Amniotic stem cell (primary cell): ENCODE measurements at regions not wholly inside any gene's neighbourhood (a gene's known extent, or its start where the extent isn't known, plus 50 kb on each side); places are given as distances from the start of the nearest gene placed in this dataset.
"Not testable (repeated sequence)": the region's sequence is repeated elsewhere in the genome, so short reads cannot be mapped to it uniquely, and the experiment has no call there.

ENCODE experiments used
- DNase-seq: peaks from one replicate; lab custom pipeline; 2025; lab: John Stamatoyannopoulos, UW

- no peak for DNase-seq
Measured at GRCh38 chr1:47491341-47491753, 53.5 kb downstream of the FOXD2 start.

GRCh38 chr1:47495176-47495713, 57.4 kb downstream of the FOXD2 start:
- no peak for DNase-seq

- DNase-seq: no peak
Measured at GRCh38 chr1:47498551-47498950, 60.7 kb downstream of the FOXD2 start.

- no peak for DNase-seq
Measured at GRCh38 chr1:47501069-47501468, 63.2 kb downstream of the FOXD2 start.

GRCh38 chr1:47502746-47503370, 65.0 kb downstream of the FOXD2 start:
- no peak for DNase-seq

GRCh38 chr1:47504840-47505239, 67.0 kb downstream of the FOXD2 start:
- DNase-seq: not testable (repeated sequence)

GRCh38 chr1:47505267-47505666, 67.4 kb downstream of the FOXD2 start:
- DNase-seq: no peak

GRCh38 chr1:47506053-47506452, 68.2 kb downstream of the FOXD2 start:
- no peak for DNase-seq

- DNase-seq: no peak
Measured at GRCh38 chr1:47507144-47507543, 69.3 kb downstream of the FOXD2 start.

GRCh38 chr1:47507881-47508701, 70.2 kb downstream of the FOXD2 start:
- no peak for DNase-seq

- DNase-seq: no peak
Measured at GRCh38 chr1:47508702-47509431, 71.0 kb downstream of the FOXD2 start.

- DNase-seq: no peak
Measured at GRCh38 chr1:47510282-47510811, 72.5 kb downstream of the FOXD2 start.

GRCh38 chr1:47511825-47512224, 74.0 kb downstream of the FOXD2 start:
- no peak for DNase-seq

- no peak for DNase-seq
Measured at GRCh38 chr1:47513393-47513792, 75.5 kb downstream of the FOXD2 start.

GRCh38 chr1:47514229-47514628, 76.4 kb downstream of the FOXD2 start:
- DNase-seq: no peak

- no peak for DNase-seq
Measured at GRCh38 chr1:47515164-47515789, 77.4 kb downstream of the FOXD2 start.

GRCh38 chr1:47517946-47518345, 80.1 kb downstream of the FOXD2 start:
- no peak for DNase-seq

GRCh38 chr1:47519491-47519890, 81.6 kb downstream of the FOXD2 start:
- DNase-seq: no peak

GRCh38 chr1:47519971-47520370, 82.1 kb downstream of the FOXD2 start:
- DNase-seq: no peak

GRCh38 chr1:47521034-47521881, 83.4 kb downstream of the FOXD2 start:
- DNase-seq: no peak
